Endothelial cell of umbilical vein (primary cell): ENCODE measurements at regions not wholly inside any gene's neighbourhood (a gene's known extent, or its start where the extent isn't known, plus 50 kb on each side); places are given as distances from the start of the nearest gene placed in this dataset.

Experiments
- BruUV-seq: library from RNA; stranded (reverse); fragments of 400-500 nt; replicated peaks from 2 replicates; lab custom pipeline; 2021; lab: Mats Ljungman, UMichigan
- CTCF ChIA-PET: fragments of 300-600, 350-600 bp; sonication (Branson Sonifier 250); formaldehyde crosslinking; loops from one replicate; lab custom pipeline; 2021; ENCODE audit warnings: antibody characterized with exemption, inconsistent platforms; lab: Charles Lee
- POLR2A ChIA-PET: fragments of 300-600, 350-600 bp; sonication (Branson Sonifier 250); formaldehyde crosslinking; loops from one replicate; lab custom pipeline; 2021; ENCODE audit warnings: antibody characterized with exemption, inconsistent platforms; lab: Charles Lee
- DNase-seq: peaks from one replicate; pipeline ENCODE4 v3.0.0-alpha.2; 2011; ENCODE audit warnings: low read depth, low spot score
- FAIRE-seq: peaks from 2 replicates; lab custom pipeline; 2011; peaks lifted over from hg19 to GRCh38; lab: Jason Lieb, UNC
- H2AFZ ChIP-seq: 2 replicates; pipeline ENCODE4 v1.6.0; 2012; ENCODE audit warnings: low read depth, low read length, control low read depth, inconsistent platforms
- H3K27ac ChIP-seq: 2 replicates; pipeline ENCODE4 v1.5.1; 2011; ENCODE audit warnings: low read depth, mild to moderate bottlenecking, control low read depth, low read length, moderate library complexity; ENCODE audit not compliant: insufficient read depth
- H3K27me3 ChIP-seq, 2 experiments: 2 replicates each; pipeline versions ENCODE4 v1.6.0 to v1.6.1; 2011; ENCODE audit warnings: low read length in 2 of 2, mixed read lengths in 1 of 2; ENCODE audit not compliant: control insufficient read depth in 2 of 2, insufficient read depth in 2 of 2
- H3K36me3 ChIP-seq, 2 experiments: 2 replicates in 1 of 2; 3 replicates in 1 of 2; pipeline ENCODE4 v1.5.1; 2011; ENCODE audit warnings: low read length in 2 of 2, mild to moderate bottlenecking in 1 of 2, moderate library complexity in 1 of 2; ENCODE audit not compliant: control insufficient read depth in 2 of 2, insufficient read depth in 2 of 2; ENCODE audit errors: extremely low read depth in 1 of 2
- H3K4me1 ChIP-seq: 3 replicates; pipeline ENCODE4 v1.5.1; 2011; ENCODE audit warnings: mild to moderate bottlenecking, low read length; ENCODE audit not compliant: control insufficient read depth, insufficient read depth; ENCODE audit errors: extremely low read depth
- H3K4me2 ChIP-seq: 2 replicates; pipeline ENCODE4 v1.6.1; 2011; ENCODE audit warnings: low read length, control low read depth, mixed read lengths; ENCODE audit not compliant: insufficient read depth
- H3K4me3 ChIP-seq, 3 experiments: fragments of 200-600 bp in 1 of 3; sonication (generic), shearing (Covaris generic) in 1 of 3; replicated peaks in 1 of 3; 2 replicates each; pipeline ENCODE4 v1.5.1; 2011 to 2016; ENCODE audit warnings: control low read depth in 3 of 3, low read length in 3 of 3, mild to moderate bottlenecking in 2 of 3, inconsistent platforms in 1 of 3, low read depth in 1 of 3, moderate library complexity in 1 of 3; ENCODE audit not compliant: insufficient read depth in 1 of 3
- H3K79me2 ChIP-seq: 2 replicates; pipeline ENCODE4 v1.6.0; 2012; ENCODE audit warnings: low read length, inconsistent platforms; ENCODE audit not compliant: control insufficient read depth, insufficient read depth
- H3K9ac ChIP-seq: replicated peaks from 2 replicates; pipeline ENCODE3; 2011; ENCODE audit warnings: low read length, control low read depth; ENCODE audit not compliant: insufficient read depth; ENCODE audit errors: extremely low read depth
- H3K9me1 ChIP-seq: replicated peaks from 3 replicates; pipeline ENCODE4 v1.6.0; 2011; ENCODE audit warnings: mild to moderate bottlenecking, low read length; ENCODE audit not compliant: control insufficient read depth, insufficient read depth; ENCODE audit errors: extremely low read depth
- H3K9me3 ChIP-seq: replicated peaks from 2 replicates; pipeline ENCODE4 v1.5.1; 2012; ENCODE audit warnings: low read length, inconsistent platforms; ENCODE audit not compliant: control insufficient read depth, insufficient read depth
- H4K20me1 ChIP-seq: replicated peaks from 2 replicates; pipeline ENCODE3; 2011; ENCODE audit warnings: mild to moderate bottlenecking, low read length; ENCODE audit not compliant: control insufficient read depth, insufficient read depth; ENCODE audit errors: extremely low read depth
- CTCF ChIP-seq, 2 donors: IDR thresholded peaks; 1 replicate in 1 of 2; 2 replicates in 1 of 2; pipeline ENCODE4 v1.5.1; 2011; ENCODE audit warnings: low read length in 2 of 2, mild to moderate bottlenecking in 2 of 2, moderate library complexity in 2 of 2, control low read depth in 1 of 2, inconsistent platforms in 1 of 2, low read depth in 1 of 2; ENCODE audit not compliant: insufficient read depth in 1 of 2; ENCODE audit errors: extremely low read depth in 1 of 2
- EZH2 ChIP-seq: IDR thresholded peaks from 2 replicates; pipeline ENCODE4 v1.6.1; 2012; ENCODE audit warnings: borderline replicate concordance, low read depth, mild to moderate bottlenecking, moderate library complexity, low read length, inconsistent platforms; ENCODE audit not compliant: severe bottlenecking
- FOS ChIP-seq: IDR thresholded peaks from 2 replicates; pipeline ENCODE4 v1.6.1; 2011; ENCODE audit warnings: mild to moderate bottlenecking, low read length, moderate library complexity, borderline replicate concordance; ENCODE audit not compliant: insufficient read depth
- GATA2 ChIP-seq: IDR thresholded peaks from 2 replicates; pipeline ENCODE4 v1.7.0; 2011; ENCODE audit warnings: low read depth, mild to moderate bottlenecking, moderate library complexity, mixed read lengths, low read length; ENCODE audit not compliant: insufficient read length, insufficient read depth
- dilution Hi-C: fragments of 300-500 bp; cut with MboI; formaldehyde crosslinking; loops from one replicate; pipeline ENCODE4 v1.15.0; 2019; ENCODE audit warnings: low sequenced_read_pairs; ENCODE audit not compliant: extremely low pct_ligation_motif_present
- intact Hi-C: fragments of 100-400 bp; cut with micrococcal nuclease; formaldehyde crosslinking; loops from one replicate; pipeline ENCODE4 v1.10.0; 2022

DNA sequence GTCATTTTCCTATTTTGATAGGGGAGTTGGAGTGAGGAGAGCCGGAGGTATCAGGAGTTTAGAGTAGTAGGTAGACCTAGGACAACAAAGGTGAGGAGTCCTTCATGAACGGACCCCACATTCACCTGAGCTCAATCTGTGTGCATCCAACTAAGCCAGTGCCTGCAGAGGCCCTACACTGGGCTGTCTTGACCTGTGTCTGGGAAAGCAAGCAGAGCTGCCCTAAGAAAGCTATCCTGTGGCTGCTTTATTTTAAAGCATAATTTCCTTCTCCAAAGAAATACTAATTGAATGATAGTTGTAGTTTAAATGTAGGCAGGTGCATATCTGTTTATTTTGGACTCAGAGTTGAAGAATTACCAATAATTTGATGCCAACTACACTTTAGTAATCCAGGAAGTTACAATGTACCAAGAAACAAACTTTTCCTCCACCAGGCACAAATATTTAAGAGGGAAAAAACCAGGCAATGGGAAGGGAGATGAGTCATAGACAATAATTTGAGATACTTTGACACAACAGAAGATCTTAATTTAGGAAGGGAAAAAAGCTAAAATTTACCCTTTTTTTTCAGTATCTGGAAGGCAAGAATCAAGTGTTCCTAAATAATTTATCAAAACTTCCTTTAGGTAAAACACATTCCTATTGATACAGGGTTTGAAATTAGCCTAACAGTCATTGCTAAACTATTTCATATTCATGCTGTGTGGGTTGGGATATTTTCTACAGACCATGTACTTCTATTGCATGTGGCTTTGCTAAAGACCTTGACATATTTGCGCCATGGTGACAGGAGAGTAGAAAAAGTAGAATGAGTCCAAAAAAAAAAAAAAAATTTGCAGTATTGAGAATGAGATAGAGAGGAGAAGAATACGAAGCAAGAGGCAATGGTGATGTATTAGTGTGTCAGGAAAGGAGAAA lies 376.6 kb upstream of the TUSC1 start:
- H3K4me3 ChIP-seq, result no peak overlapping the region
- H3K36me3 ChIP-seq, result no peaks in the 10 kb centered on the region
- H3K79me2 ChIP-seq, result no peaks in the 10 kb centered on the region
- intact Hi-C loops, result no loop called here
- FAIRE-seq, result no peak
- no peak for TF ChIP-seq CTCF (IDR thresholded peaks at IDR 0.05; ENCODE audit: extremely low read depth in 1 of 2, insufficient read depth in 1 of 2, low read depth in 1 of 2, low read length in 2 of 2)
- peak; percentile 73 for TF ChIP-seq FOS
- no peak for TF ChIP-seq EZH2
- CTCF ChIA-PET, result no interaction called here
- dilution Hi-C loops, result no loop called here
- peaks cover 8% of the 10 kb centered on the region for H3K4me1 ChIP-seq
- no peak overlapping the region for H3K27ac ChIP-seq
- H3K9me3 ChIP-seq, result no peaks in the 10 kb centered on the region
- no peaks in the 10 kb centered on the region for H3K27me3 ChIP-seq
- BruUV-seq, result no TSS peak
- H2AFZ ChIP-seq, result no peak overlapping the region
- DNase-seq, result peak; percentile 28
- H3K4me2 ChIP-seq, result no peak overlapping the region
- H4K20me1 ChIP-seq, result no peaks in the 10 kb centered on the region
- H3K9me1 ChIP-seq, result no peaks in the 10 kb centered on the region
- POLR2A ChIA-PET, result no interaction called here
- H3K9ac ChIP-seq, result no peak overlapping the region

- Histone ChIP-seq H3K36me3 (no peaks in the 10 kb centered on the region), H3K9me3 (no peaks in the 10 kb centered on the region), H3K9me1 (no peaks in the 10 kb centered on the region), H3K27me3 (no peaks in the 10 kb centered on the region), H4K20me1 (no peaks in the 10 kb centered on the region), H3K9ac (no peak overlapping the region), H3K79me2 (no peaks in the 10 kb centered on the region), H3K4me1 (peaks cover 8% of the 10 kb centered on the region), H3K27ac (no peak overlapping the region), H3K4me3 (no peak overlapping the region), H3K4me2 (no peak overlapping the region), H2AFZ (no peak overlapping the region)
- intact Hi-C loops, result no loop called here
- peak; percentile 65 for TF ChIP-seq FOS
- no peak for TF ChIP-seq EZH2
- peak; percentile 82 for TF ChIP-seq GATA2
- dilution Hi-C loops, result no loop called here
- DNase-seq (peak; percentile 9), FAIRE-seq (no peak)
- CTCF ChIA-PET, result no interaction called here
- POLR2A ChIA-PET, result no interaction called here
- no TSS peak for BruUV-seq
Measured at GRCh38 chr9:26053954-26054353, 375.7 kb upstream of the TUSC1 start.
